PC-9 (cell line): ENCODE measurements at regions not wholly inside any gene's neighbourhood (a gene's known extent, or its start where the extent isn't known, plus 50 kb on each side); places are given as distances from the start of the nearest gene placed in this dataset.

Source experiments
- BruUV-seq: library from RNA; stranded (reverse); fragments of 400-500 nt; replicated peaks from 2 replicates; lab custom pipeline; 2021; lab: Mats Ljungman, UMichigan
- CTCF ChIA-PET: fragments of 300-600 bp; sonication (Branson Sonifier 250); formaldehyde crosslinking; loops from one replicate; lab custom pipeline; 2022; ENCODE audit warnings: antibody characterized with exemption; lab: Charles Lee
- POLR2A ChIA-PET: fragments of 300-600 bp; sonication (Branson Sonifier 250); formaldehyde crosslinking; loops from one replicate; lab custom pipeline; 2022; ENCODE audit warnings: antibody characterized with exemption; ENCODE audit not compliant: unreplicated experiment; lab: Charles Lee
- DNase-seq, 2 experiments: peaks; one replicate each; pipeline versions ENCODE4 v3.0.0 to v3.0.0-alpha.2; 2015 to 2022; ENCODE audit warnings: mixed read lengths in 1 of 2
- H2AFZ ChIP-seq: fragments of 200-600 bp; sonication (generic); 2 replicates; pipeline ENCODE4 v1.8.1; 2017; ENCODE audit warnings: antibody characterized with exemption
- H3F3A ChIP-seq: fragments of 200-600 bp; sonication (generic); 2 replicates; pipeline ENCODE4 v1.8.1; 2017; ENCODE audit warnings: antibody characterized with exemption, mild to moderate bottlenecking, low read depth; ENCODE audit not compliant: insufficient read depth
- H3K27ac ChIP-seq: fragments of 200-600 bp; sonication (generic); 2 replicates; pipeline ENCODE4 v1.6.1; 2016; ENCODE audit warnings: mixed run types
- H3K27me3 ChIP-seq: fragments of 200-600 bp; sonication (generic); 2 replicates; pipeline ENCODE4 v1.6.1; 2016; ENCODE audit warnings: low read depth, mixed run types; ENCODE audit not compliant: insufficient read depth
- H3K36me3 ChIP-seq: fragments of 200-600 bp; sonication (generic); 2 replicates; pipeline ENCODE4 v1.6.1; 2016; ENCODE audit warnings: low read depth, mixed run types
- H3K4me1 ChIP-seq: fragments of 200-600 bp; sonication (generic); replicated peaks from 2 replicates; pipeline ENCODE4 v1.6.1; 2016; ENCODE audit warnings: mixed run types; ENCODE audit not compliant: insufficient read depth
- H3K4me2 ChIP-seq: fragments of 200-600 bp; sonication (generic); 2 replicates; pipeline ENCODE4 v1.6.1; 2017; ENCODE audit warnings: mixed run types
- H3K4me3 ChIP-seq: fragments of 200-600 bp; sonication (generic); 2 replicates; pipeline ENCODE4 v1.6.1; 2016; ENCODE audit warnings: mixed run types
- H3K79me2 ChIP-seq: fragments of 200-600 bp; sonication (generic); 2 replicates; pipeline ENCODE4 v1.6.1; 2017; ENCODE audit warnings: low read depth, mixed run types
- H3K9me2 ChIP-seq: fragments of 200-600 bp; sonication (generic); 2 replicates; pipeline ENCODE4 v1.8.1; 2017; ENCODE audit warnings: mild to moderate bottlenecking; ENCODE audit not compliant: insufficient read depth
- H3K9me3 ChIP-seq: fragments of 200-600 bp; sonication (generic); 2 replicates; pipeline ENCODE4 v1.8.1; 2016; ENCODE audit warnings: low read depth; ENCODE audit not compliant: insufficient read depth
- H4K20me1 ChIP-seq: fragments of 200-600 bp; sonication (generic); 2 replicates; pipeline ENCODE4 v1.8.1; 2017; ENCODE audit not compliant: insufficient read depth
- EZH2 ChIP-seq: fragments of 200-600 bp; sonication (generic); IDR thresholded peaks from 2 replicates; pipeline ENCODE4 v1.8.0; 2017; ENCODE audit warnings: antibody characterized with exemption, low read depth
- intact Hi-C: fragments of 100-400 bp; cut with micrococcal nuclease; formaldehyde crosslinking; loops from one replicate; pipeline ENCODE4 v1.10.0; 2022; ENCODE audit not compliant: unreplicated experiment
- TF ChIP-seq, protein P1 (sequence below): fragments of 200-600 bp; sonication (generic); conservative IDR thresholded peaks from 2 replicates; pipeline ENCODE4 v1.6.1; 2017; ENCODE audit warnings: mixed run types, antibody characterized with exemption, mild to moderate bottlenecking, moderate library complexity

DNA sequence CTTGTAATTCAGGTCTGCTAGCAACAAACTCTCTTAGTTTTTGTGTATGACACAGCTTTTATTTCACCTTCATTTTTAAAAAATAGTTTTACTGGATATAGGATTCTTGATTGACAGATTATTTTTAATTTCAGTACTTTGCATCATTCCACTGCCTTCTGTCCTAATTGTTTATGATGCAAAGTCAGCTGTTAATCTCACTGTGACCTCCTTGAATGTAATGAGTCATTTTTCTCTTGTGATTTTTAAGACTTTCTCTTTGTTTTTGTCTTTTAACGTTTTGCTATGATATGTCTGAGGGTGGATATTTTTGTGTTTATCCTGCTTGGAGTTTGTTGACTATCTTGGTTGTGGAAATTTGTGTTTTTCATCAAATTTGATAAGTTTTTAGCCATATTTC lies 126.3 kb upstream of the FBXO33 start:
- CTCF ChIA-PET: no interaction called here
- H3K9me3 ChIP-seq: no peaks in the 10 kb centered on the region
- no TSS peak for BruUV-seq

DNA sequence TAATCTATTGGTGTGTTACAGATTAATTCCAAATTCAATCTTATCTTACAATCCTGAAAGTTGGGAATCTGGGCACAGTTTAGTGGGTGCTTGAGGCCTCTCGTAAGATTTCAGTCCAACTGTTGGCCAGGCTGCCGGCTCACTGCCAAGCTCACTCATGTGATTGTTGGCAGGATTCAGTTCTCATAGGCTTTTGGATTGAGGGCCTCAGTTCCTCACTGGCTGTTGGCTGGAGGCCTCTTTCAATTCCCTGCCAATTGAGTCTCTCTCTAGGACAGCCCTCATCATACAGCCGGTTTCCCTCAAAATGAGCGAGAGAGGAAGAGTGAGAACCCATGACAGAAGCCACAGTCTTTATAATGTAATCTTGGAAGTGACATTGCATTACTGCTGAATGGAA lies 123.5 kb upstream of the FBXO33 start:
- POLR2A ChIA-PET: no interaction called here
- H3K4me2 ChIP-seq: no peak overlapping the region
- BruUV-seq: no TSS peak

More for the DNA sequence above, 126.3 kb upstream of the FBXO33 start:
- intact Hi-C loops: no loop called here
- Histone ChIP-seq H4K20me1 (no peaks in the 10 kb centered on the region), H3F3A (no peaks in the 10 kb centered on the region), H3K4me1 (no peaks in the 10 kb centered on the region), H3K27me3 (no peaks in the 10 kb centered on the region), H3K36me3 (no peaks in the 10 kb centered on the region), H2AFZ (no peak overlapping the region), H3K79me2 (no peaks in the 10 kb centered on the region), H3K4me3 (no peak overlapping the region), H3K27ac (no peak overlapping the region), H3K4me2 (no peak overlapping the region), H3K9me2 (no peaks in the 10 kb centered on the region; the same call in 1 of the 2 replicates)
- POLR2A ChIA-PET: no interaction called here
- TF ChIP-seq EZH2: no peak
- TF ChIP-seq, protein P1, sequence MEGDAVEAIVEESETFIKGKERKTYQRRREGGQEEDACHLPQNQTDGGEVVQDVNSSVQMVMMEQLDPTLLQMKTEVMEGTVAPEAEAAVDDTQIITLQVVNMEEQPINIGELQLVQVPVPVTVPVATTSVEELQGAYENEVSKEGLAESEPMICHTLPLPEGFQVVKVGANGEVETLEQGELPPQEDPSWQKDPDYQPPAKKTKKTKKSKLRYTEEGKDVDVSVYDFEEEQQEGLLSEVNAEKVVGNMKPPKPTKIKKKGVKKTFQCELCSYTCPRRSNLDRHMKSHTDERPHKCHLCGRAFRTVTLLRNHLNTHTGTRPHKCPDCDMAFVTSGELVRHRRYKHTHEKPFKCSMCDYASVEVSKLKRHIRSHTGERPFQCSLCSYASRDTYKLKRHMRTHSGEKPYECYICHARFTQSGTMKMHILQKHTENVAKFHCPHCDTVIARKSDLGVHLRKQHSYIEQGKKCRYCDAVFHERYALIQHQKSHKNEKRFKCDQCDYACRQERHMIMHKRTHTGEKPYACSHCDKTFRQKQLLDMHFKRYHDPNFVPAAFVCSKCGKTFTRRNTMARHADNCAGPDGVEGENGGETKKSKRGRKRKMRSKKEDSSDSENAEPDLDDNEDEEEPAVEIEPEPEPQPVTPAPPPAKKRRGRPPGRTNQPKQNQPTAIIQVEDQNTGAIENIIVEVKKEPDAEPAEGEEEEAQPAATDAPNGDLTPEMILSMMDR: no peak
- no peak for DNase-seq

DNA sequence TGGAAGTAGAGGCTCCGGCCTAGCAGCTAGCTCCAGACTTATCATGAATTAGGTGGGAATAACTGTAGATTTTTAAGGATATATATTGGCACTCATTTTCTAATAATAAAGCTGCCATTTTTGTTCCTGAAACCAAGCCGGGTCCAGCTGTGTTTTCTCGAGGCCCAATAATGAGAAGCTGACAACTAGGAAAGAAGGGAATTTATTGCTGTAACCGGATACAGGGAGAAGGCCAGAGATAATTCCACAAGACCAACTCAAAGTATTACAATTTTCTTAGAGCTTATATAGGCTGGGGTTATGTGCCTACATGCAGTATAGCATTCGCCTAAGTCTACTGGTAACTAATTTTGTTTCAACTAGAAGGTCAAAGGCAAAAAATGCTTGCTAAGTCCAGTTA lies 122.3 kb upstream of the FBXO33 start:
- H4K20me1 ChIP-seq: no peaks in the 10 kb centered on the region
- no peaks in the 10 kb centered on the region; the same call in 1 of the 2 replicates for H3K9me2 ChIP-seq
- no peaks in the 10 kb centered on the region for H3K36me3 ChIP-seq
- TF ChIP-seq, protein P1: no peak
- TF ChIP-seq EZH2: no peak
- no peaks in the 10 kb centered on the region for H3F3A ChIP-seq
- no peak for DNase-seq
- POLR2A ChIA-PET: no interaction called here
- no peaks in the 10 kb centered on the region for H3K79me2 ChIP-seq
- H3K4me2 ChIP-seq: no peak overlapping the region
- H2AFZ ChIP-seq: no peak overlapping the region
- CTCF ChIA-PET: no interaction called here
- H3K27ac ChIP-seq: no peak overlapping the region
- H3K4me1 ChIP-seq: no peaks in the 10 kb centered on the region
- no peaks in the 10 kb centered on the region for H3K27me3 ChIP-seq
- H3K9me3 ChIP-seq: no peaks in the 10 kb centered on the region
- H3K4me3 ChIP-seq: no peak overlapping the region
- intact Hi-C loops: no loop called here
- no TSS peak for BruUV-seq

More for the DNA sequence above, 123.5 kb upstream of the FBXO33 start:
- CTCF ChIA-PET: no interaction called here
- Histone ChIP-seq H3K9me3 (no peaks in the 10 kb centered on the region), H3K4me3 (no peak overlapping the region), H3K27me3 (no peaks in the 10 kb centered on the region), H3K79me2 (no peaks in the 10 kb centered on the region), H3F3A (no peaks in the 10 kb centered on the region), H3K9me2 (no peaks in the 10 kb centered on the region; the same call in 1 of the 2 replicates), H3K27ac (no peak overlapping the region), H4K20me1 (no peaks in the 10 kb centered on the region), H3K4me1 (no peaks in the 10 kb centered on the region), H3K36me3 (no peaks in the 10 kb centered on the region), H2AFZ (no peak overlapping the region)
- intact Hi-C loops: no loop called here
- TF ChIP-seq, protein P1: no peak
- no peak for TF ChIP-seq EZH2
- no peak for DNase-seq
